ENCODE measurements at regions not wholly inside any gene's neighbourhood (a gene's known extent, or its start where the extent isn't known, plus 50 kb on each side); places are given as distances from the start of the nearest gene placed in this dataset.

DNA sequence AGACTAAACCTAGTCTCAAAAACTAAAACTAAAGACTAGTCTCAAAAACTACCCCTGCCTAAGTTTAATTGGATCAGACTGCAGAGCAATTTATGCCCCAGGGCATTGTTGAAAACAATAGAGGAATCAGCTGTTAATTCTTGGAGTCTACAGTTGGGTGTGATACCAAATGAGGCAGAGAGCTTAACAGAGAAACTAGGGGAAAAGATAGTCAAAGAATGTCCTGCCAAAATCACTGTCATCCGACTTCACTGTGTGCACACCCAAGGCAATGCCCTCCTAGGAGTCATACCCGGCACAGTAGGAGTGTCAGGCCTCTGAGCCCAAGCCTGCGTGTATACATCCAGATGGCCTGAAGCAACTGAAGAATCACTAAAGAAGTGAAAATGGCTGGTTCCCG, 90.5 kb upstream of the TOMM7 start:
- in situ Hi-C loops (cut with HindIII; ENCODE audit: low sequenced_read_pairs): no loop called here

GRCh38 chr7:22911889-22912288, 89.2 kb upstream of the TOMM7 start:
- in situ Hi-C loops (cut with HindIII; ENCODE audit: low sequenced_read_pairs): no loop called here

GRCh38 chr7:22909917-22910316, 87.3 kb upstream of the TOMM7 start:
- in situ Hi-C loops (cut with HindIII; ENCODE audit: low sequenced_read_pairs): no loop called here

GRCh38 chr7:22907805-22908204, 85.2 kb upstream of the TOMM7 start:
- in situ Hi-C loops (cut with HindIII; ENCODE audit: low sequenced_read_pairs): no loop called here

DNA sequence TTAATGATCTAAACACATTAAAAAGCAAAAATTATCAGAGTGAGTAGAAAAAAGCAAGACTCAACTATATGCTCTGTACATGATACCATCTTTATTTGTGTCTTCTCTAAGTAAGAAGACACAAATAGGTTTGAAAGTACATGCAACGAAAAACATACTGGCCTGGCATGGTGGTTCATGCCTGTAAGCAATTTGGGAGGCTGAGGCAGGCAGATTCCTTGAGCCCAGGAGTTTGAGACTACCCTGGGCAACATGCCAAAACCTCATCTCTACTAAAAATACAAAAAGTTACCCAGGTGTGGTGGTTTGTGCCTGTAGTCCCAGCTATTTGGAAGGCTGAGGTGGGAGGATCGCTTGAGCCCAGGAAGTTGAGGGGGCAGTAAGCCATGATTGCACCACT, 78.1 kb upstream of the TOMM7 start:
- in situ Hi-C loops (cut with HindIII; ENCODE audit: low sequenced_read_pairs): no loop called here

DNA sequence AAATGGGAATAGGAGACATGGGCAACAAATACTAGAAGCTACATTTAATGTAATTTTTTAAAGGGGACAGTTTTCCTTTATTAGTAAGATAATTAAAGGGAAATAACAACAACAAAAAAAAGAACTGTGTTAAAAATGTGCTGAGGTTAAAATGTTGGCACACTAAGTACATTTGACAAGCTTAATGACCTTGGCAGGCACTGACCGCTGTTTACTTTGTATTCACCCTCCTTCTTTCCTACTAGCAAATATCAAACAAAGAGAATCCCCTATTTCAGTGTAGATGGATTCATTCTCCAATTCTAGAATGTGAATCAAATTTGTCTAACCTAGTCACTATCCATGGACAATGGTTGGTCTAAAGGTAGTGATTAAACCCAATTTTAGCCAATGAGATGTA, 77.5 kb upstream of the TOMM7 start:
- in situ Hi-C loops (cut with HindIII; ENCODE audit: low sequenced_read_pairs): no loop called here

DNA sequence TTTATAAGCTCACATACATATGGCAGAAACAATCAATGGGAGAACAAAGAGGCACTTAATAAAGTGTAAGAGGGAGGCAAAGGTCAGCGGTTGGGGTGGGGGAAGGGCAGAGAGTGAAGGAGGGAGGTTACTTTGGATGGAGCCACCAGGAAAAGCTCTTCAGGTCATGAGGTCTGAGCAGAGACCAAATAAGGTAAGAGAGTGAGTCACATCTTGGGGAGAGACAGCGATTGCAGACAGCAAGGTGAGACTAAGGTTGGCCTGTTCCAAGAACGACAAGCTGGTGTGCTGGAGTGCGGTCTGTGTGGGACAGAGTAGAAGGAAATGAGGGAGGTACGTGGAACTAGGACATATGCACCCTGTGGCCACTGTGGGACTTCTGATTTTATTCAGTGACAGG, 74.3 kb upstream of the TOMM7 start:
- in situ Hi-C loops (cut with HindIII; ENCODE audit: low sequenced_read_pairs): no loop called here

DNA sequence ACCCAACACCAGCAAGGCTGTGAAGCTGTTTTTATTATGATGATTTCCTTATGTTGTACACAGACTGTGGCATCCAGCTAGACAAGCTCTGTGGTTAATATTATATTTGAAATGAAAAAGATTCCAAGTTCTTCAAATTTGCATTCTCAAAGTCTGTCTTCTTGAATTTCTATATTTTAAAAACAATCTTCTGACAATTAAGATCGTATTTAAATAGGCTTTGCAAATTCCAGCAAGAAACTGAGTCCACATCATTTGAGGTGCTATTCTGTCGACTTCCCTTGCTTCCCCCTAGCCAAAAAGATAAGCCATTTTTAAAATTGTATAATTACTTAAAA, 73.1 kb upstream of the TOMM7 start:
- in situ Hi-C loops (cut with HindIII; ENCODE audit: low sequenced_read_pairs): no loop called here

DNA sequence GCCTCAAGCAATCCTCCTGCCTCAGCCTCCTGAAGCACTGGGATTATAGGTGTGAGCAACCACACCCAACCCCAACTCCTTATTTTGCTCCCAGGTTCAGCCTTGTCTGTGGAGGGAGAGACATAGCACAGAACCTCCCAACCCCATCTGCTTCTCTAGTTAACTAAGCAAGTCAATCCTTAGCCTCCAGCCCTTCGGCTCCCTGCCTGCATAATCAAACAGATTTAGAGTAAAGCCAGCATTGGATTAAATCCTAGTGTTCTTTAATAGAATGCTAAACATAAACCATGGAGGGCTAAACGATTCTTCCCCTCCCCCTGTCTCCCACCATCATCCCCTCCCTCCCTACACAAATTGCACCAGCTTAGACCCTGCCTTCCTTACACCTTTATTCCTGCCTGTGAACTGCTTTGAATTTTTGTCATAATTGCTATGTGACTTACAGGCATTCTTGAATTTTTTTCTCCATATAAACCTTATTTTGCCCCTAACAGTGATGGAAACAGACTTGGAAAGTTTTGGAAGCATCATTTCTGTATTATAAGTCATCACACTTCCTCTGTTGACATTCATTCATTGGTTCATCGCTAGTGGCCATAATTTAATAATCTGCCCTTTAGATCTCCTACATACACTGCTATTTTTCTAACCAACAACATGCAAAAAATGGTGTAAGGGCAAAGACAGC, 72.6 kb upstream of the TOMM7 start:
- in situ Hi-C loops (cut with HindIII; ENCODE audit: low sequenced_read_pairs): no loop called here

- in situ Hi-C loops (cut with HindIII; ENCODE audit: low sequenced_read_pairs): no loop called here
These were observed 71.9 kb upstream of the TOMM7 start for GRCh38 chr7:22894546-22894945.

- in situ Hi-C loops (cut with HindIII; ENCODE audit: low sequenced_read_pairs): no loop called here
These were observed 68.1 kb upstream of the TOMM7 start for GRCh38 chr7:22890773-22891172.

DNA sequence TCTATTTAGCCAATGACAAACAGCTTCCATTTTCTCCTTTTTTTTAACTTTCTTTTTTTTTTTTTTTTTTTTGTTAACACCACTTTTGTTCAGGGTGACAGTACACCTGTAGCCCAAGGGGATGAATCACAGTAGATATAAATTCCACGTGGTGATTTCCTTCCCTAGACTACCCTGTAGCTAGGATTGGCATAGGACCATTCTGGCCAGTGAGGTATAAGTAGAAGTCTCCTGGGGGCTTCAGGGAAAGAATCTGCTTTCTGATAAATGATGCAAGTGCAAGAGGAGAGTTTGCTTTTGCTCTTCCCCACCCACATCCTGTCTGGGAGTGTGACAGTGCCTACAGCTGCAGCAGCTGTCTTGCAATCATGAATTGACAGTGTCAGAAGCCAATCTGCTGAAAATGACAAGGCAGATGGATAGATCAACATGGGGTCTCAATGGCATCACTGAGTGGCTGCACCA, 63.2 kb upstream of the TOMM7 start:
- in situ Hi-C loops (cut with HindIII; ENCODE audit: low sequenced_read_pairs): no loop called here

- in situ Hi-C loops (cut with HindIII; ENCODE audit: low sequenced_read_pairs): no loop called here
These were observed 62.5 kb upstream of the TOMM7 start for GRCh38 chr7:22884911-22885788.

- in situ Hi-C loops (cut with HindIII; ENCODE audit: low sequenced_read_pairs): no loop called here
These were observed 59.5 kb upstream of the TOMM7 start for GRCh38 chr7:22882106-22882505.

- in situ Hi-C loops (cut with HindIII; ENCODE audit: low sequenced_read_pairs): no loop called here
These were observed 57.2 kb upstream of the TOMM7 start for GRCh38 chr7:22879709-22880306.

- in situ Hi-C loops (cut with HindIII; ENCODE audit: low sequenced_read_pairs): no loop called here
These were observed 56.6 kb upstream of the TOMM7 start for GRCh38 chr7:22879280-22879679.

DNA sequence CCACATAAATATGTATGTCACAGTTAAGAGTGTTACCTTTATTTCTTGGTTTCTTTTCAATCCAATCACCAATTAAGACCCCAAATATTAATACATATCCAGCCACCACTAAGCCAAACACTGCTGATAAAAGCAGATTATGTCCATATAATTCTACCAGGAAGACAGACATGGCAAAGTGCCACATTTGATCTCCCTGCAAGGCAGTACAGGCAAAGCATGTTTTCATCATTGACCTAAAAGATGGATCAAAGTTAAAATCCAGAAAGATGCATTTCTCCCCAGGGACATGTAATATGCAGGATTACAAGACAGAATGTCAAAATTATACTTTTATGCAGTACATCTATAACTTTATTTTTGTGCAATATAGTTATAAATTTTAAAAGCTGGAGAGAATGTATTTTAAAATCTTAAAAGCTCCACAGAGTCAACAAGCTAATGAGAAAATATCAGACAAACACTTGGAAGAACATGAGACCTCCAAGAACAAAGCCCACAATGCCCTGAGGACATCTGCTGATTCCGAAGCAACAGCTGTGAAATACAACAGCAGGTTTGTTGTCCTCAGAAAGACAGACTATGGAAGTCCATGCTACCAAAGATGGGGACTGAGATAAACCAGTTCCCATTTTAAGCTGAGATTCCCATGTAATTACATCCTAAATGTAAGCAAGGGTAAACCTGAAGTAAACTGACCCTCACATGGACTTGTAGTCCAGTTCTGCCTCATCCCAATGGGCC, 54.5 kb upstream of the TOMM7 start:
- in situ Hi-C loops (cut with HindIII; ENCODE audit: low sequenced_read_pairs): no loop called here

GRCh38 chr7:22875470-22875869, 52.8 kb upstream of the TOMM7 start:
- in situ Hi-C loops (cut with HindIII; ENCODE audit: low sequenced_read_pairs): no loop called here

GRCh38 chr7:22874904-22875303, 52.3 kb upstream of the TOMM7 start:
- in situ Hi-C loops (cut with HindIII; ENCODE audit: low sequenced_read_pairs): loop anchor here (5.0 kb wide), 1 partner anchor 68 kb away; no protein-coding TSS in a partner anchor
